ENCODE measurements at regions not wholly inside any gene's neighbourhood (a gene's known extent, or its start where the extent isn't known, plus 50 kb on each side); places are given as distances from the start of the nearest gene placed in this dataset.

GRCh38 chr6:164356814-164357213 is 942.3 kb downstream of the QKI start:
- no peaks in the 10 kb centered on the region for H3K9me3 ChIP-seq (ENCODE audit: control insufficient read depth, low read depth, low read length)

GRCh38 chr6:164347455-164347854 is 932.9 kb downstream of the QKI start:
- H3K9me3 ChIP-seq (ENCODE audit: control insufficient read depth, low read depth, low read length), result no peaks in the 10 kb centered on the region
- H2AFZ ChIP-seq (ENCODE audit: control insufficient read depth, low read length), result no peak overlapping the region

More at GRCh38 chr6:164356814-164357213, 942.3 kb downstream of the QKI start:
- no peaks in the 10 kb centered on the region for H4K20me1 ChIP-seq (ENCODE audit: control insufficient read depth, extremely low read depth, insufficient read depth, low read length)
- TF ChIP-seq EZH2 (IDR thresholded peaks at IDR 0.05; ENCODE audit: low read length) (no peak), CTCF (optimal IDR thresholded peaks at IDR 0.05 in 1 of 3, IDR thresholded peaks at IDR 0.05 in 1 of 3, conservative IDR thresholded peaks at IDR 0.05 in 1 of 3; ENCODE audit: extremely low read depth in 1 of 3, insufficient read depth in 2 of 3, low read length in 3 of 3) (no peak)
- H3K9me1 ChIP-seq (ENCODE audit: control insufficient read depth, extremely low read depth, insufficient read depth, low read length), result no peaks in the 10 kb centered on the region
- H2AFZ ChIP-seq (ENCODE audit: control insufficient read depth, low read length), result no peak overlapping the region
- DNase-seq (ENCODE audit: low read depth, low spot score) (no peak), FAIRE-seq (peak; percentile 32)
- H3K4me1 ChIP-seq (ENCODE audit: control insufficient read depth, extremely low read depth, insufficient read depth, low read length), result no peaks in the 10 kb centered on the region
- H3K9ac ChIP-seq (ENCODE audit: control insufficient read depth, extremely low read depth, insufficient read depth, low read length), result no peak overlapping the region
- H3K27ac ChIP-seq (ENCODE audit: control insufficient read depth, insufficient read depth, low read length), result no peak overlapping the region
- no peak overlapping the region for H3K4me3 ChIP-seq (ENCODE audit: control insufficient read depth in 2 of 3, extremely low read depth in 1 of 3, insufficient read depth in 2 of 3, low read depth in 1 of 3, low read length in 3 of 3)
- H3K27me3 ChIP-seq (ENCODE audit: control insufficient read depth, extremely low read depth, insufficient read depth, low read length), result no peaks in the 10 kb centered on the region
- no peak overlapping the region for H3K4me2 ChIP-seq (ENCODE audit: control insufficient read depth, extremely low read depth, insufficient read depth, low read depth, low read length)
- dilution Hi-C loops (cut with MboI; ENCODE audit: extremely low pct_ligation_motif_present, low sequenced_read_pairs), result no loop called here
- no peaks in the 10 kb centered on the region for H3K79me2 ChIP-seq (ENCODE audit: control insufficient read depth, insufficient read depth, low read length)
- no peaks in the 10 kb centered on the region for H3K36me3 ChIP-seq (ENCODE audit: control insufficient read depth in 2 of 2, extremely low read depth in 1 of 2, insufficient read depth in 2 of 2, low read length in 2 of 2)

More at GRCh38 chr6:164347455-164347854, 932.9 kb downstream of the QKI start:
- H3K79me2 ChIP-seq (ENCODE audit: control insufficient read depth, insufficient read depth, low read length), result no peaks in the 10 kb centered on the region
- no peak overlapping the region for H3K4me3 ChIP-seq (ENCODE audit: control insufficient read depth in 2 of 3, extremely low read depth in 1 of 3, insufficient read depth in 2 of 3, low read depth in 1 of 3, low read length in 3 of 3)
- no peak for TF ChIP-seq EZH2 (IDR thresholded peaks at IDR 0.05; ENCODE audit: low read length)
- no peak for TF ChIP-seq CTCF (optimal IDR thresholded peaks at IDR 0.05 in 1 of 3, IDR thresholded peaks at IDR 0.05 in 1 of 3, conservative IDR thresholded peaks at IDR 0.05 in 1 of 3; ENCODE audit: extremely low read depth in 1 of 3, insufficient read depth in 2 of 3, low read length in 3 of 3)
- H3K4me1 ChIP-seq (ENCODE audit: control insufficient read depth, extremely low read depth, insufficient read depth, low read length), result no peaks in the 10 kb centered on the region
- H3K27me3 ChIP-seq (ENCODE audit: control insufficient read depth, extremely low read depth, insufficient read depth, low read length), result no peaks in the 10 kb centered on the region
- H3K4me2 ChIP-seq (ENCODE audit: control insufficient read depth, extremely low read depth, insufficient read depth, low read depth, low read length), result no peak overlapping the region
- dilution Hi-C loops (cut with MboI; ENCODE audit: extremely low pct_ligation_motif_present, low sequenced_read_pairs), result no loop called here
- H3K9ac ChIP-seq (ENCODE audit: control insufficient read depth, extremely low read depth, insufficient read depth, low read length), result no peak overlapping the region
- no peaks in the 10 kb centered on the region for H4K20me1 ChIP-seq (ENCODE audit: control insufficient read depth, extremely low read depth, insufficient read depth, low read length)
- DNase-seq (ENCODE audit: low read depth, low spot score), result no peak
- no peak overlapping the region for H3K27ac ChIP-seq (ENCODE audit: control insufficient read depth, insufficient read depth, low read length)
- H3K36me3 ChIP-seq (ENCODE audit: control insufficient read depth in 2 of 2, extremely low read depth in 1 of 2, insufficient read depth in 2 of 2, low read length in 2 of 2), result no peaks in the 10 kb centered on the region
- no peaks in the 10 kb centered on the region for H3K9me1 ChIP-seq (ENCODE audit: control insufficient read depth, extremely low read depth, insufficient read depth, low read length)
- no peak for FAIRE-seq

Data from keratinocyte (primary cell).